ENCODE measurements at regions not wholly inside any gene's neighbourhood (a gene's known extent, or its start where the extent isn't known, plus 50 kb on each side); places are given as distances from the start of the nearest gene placed in this dataset.

- ATAC-seq (no peak), DNase-seq (ENCODE audit: low read depth, low spot score) (no peak)
- intact Hi-C loops (cut with micrococcal nuclease) = no loop called here
- ChIA-PET POLR2A (no interaction called here), CTCF (no interaction called here), RAD21 (ENCODE audit: low non-redundant PET in 1 of 2, low total read pairs in 2 of 2, uncharacterized antibody in 2 of 2, unreplicated experiment in 2 of 2) (no interaction called here)
- Histone ChIP-seq H3K9ac (ENCODE audit: low read length) (no peak overlapping the region), H3K9me3 (ENCODE audit: control insufficient read depth in 1 of 2, insufficient read depth in 1 of 2, low read depth in 1 of 2, low read length in 2 of 2) (no peaks in the 10 kb centered on the region), H3K79me2 (ENCODE audit: insufficient read depth, low read length) (no peaks in the 10 kb centered on the region), H3K36me3 (ENCODE audit: control insufficient read depth in 1 of 2, insufficient read depth in 2 of 2, low read length in 2 of 2) (no peaks in the 10 kb centered on the region), H3K9me2 (ENCODE audit: insufficient read depth) (no peaks in the 10 kb centered on the region), H3K4me2 (ENCODE audit: low read length) (no peak overlapping the region), H3K4me3 (replicated peaks in 1 of 2; ENCODE audit: low read depth in 1 of 2, low read length in 2 of 2) (no peak overlapping the region), H3K27ac (ENCODE audit: low read depth, low read length) (no peak overlapping the region), H4K20me1 (ENCODE audit: insufficient read depth) (no peaks in the 10 kb centered on the region), H2AFZ (ENCODE audit: low read depth, low read length, poor library complexity, severe bottlenecking) (no peak overlapping the region), H3K4me1 (ENCODE audit: control insufficient read depth in 1 of 2, insufficient read depth in 2 of 2, low read length in 2 of 2) (no peaks in the 10 kb centered on the region; a peak in 1 of 4 replicates), H3K27me3 (ENCODE audit: insufficient read depth, low read length) (no peaks in the 10 kb centered on the region)
- TF ChIP-seq, protein P1, sequence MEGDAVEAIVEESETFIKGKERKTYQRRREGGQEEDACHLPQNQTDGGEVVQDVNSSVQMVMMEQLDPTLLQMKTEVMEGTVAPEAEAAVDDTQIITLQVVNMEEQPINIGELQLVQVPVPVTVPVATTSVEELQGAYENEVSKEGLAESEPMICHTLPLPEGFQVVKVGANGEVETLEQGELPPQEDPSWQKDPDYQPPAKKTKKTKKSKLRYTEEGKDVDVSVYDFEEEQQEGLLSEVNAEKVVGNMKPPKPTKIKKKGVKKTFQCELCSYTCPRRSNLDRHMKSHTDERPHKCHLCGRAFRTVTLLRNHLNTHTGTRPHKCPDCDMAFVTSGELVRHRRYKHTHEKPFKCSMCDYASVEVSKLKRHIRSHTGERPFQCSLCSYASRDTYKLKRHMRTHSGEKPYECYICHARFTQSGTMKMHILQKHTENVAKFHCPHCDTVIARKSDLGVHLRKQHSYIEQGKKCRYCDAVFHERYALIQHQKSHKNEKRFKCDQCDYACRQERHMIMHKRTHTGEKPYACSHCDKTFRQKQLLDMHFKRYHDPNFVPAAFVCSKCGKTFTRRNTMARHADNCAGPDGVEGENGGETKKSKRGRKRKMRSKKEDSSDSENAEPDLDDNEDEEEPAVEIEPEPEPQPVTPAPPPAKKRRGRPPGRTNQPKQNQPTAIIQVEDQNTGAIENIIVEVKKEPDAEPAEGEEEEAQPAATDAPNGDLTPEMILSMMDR (IDR thresholded peaks at IDR 0.05 in 2 of 3, conservative IDR thresholded peaks at IDR 0.05 in 1 of 3; ENCODE audit: borderline replicate concordance in 1 of 3, insufficient read depth in 1 of 3, low read depth in 2 of 3, low read length in 2 of 3) = no peak
- TF ChIP-seq CEBPB (IDR thresholded peaks at IDR 0.05; ENCODE audit: low read depth) = no peak
- no peak for TF ChIP-seq SIN3A (IDR thresholded peaks at IDR 0.05; ENCODE audit: low read depth)
- TF ChIP-seq, protein P2, sequence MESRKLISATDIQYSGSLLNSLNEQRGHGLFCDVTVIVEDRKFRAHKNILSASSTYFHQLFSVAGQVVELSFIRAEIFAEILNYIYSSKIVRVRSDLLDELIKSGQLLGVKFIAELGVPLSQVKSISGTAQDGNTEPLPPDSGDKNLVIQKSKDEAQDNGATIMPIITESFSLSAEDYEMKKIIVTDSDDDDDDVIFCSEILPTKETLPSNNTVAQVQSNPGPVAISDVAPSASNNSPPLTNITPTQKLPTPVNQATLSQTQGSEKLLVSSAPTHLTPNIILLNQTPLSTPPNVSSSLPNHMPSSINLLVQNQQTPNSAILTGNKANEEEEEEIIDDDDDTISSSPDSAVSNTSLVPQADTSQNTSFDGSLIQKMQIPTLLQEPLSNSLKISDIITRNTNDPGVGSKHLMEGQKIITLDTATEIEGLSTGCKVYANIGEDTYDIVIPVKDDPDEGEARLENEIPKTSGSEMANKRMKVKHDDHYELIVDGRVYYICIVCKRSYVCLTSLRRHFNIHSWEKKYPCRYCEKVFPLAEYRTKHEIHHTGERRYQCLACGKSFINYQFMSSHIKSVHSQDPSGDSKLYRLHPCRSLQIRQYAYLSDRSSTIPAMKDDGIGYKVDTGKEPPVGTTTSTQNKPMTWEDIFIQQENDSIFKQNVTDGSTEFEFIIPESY (IDR thresholded peaks at IDR 0.05; ENCODE audit: extremely low read depth, insufficient replicate concordance, low read length) = no peak
- no peak for TF ChIP-seq EZH2 (IDR thresholded peaks at IDR 0.05)
- TF ChIP-seq, protein P3, sequence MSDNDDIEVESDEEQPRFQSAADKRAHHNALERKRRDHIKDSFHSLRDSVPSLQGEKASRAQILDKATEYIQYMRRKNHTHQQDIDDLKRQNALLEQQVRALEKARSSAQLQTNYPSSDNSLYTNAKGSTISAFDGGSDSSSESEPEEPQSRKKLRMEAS (IDR thresholded peaks at IDR 0.05) = no peak
- no peak for TF ChIP-seq POLR2AphosphoS5 (IDR thresholded peaks at IDR 0.05; ENCODE audit: low read depth, low read length)
- no peak for TF ChIP-seq SP1 (IDR thresholded peaks at IDR 0.05; ENCODE audit: low read depth)
- BruUV-seq (replicated peaks) = no TSS peak
Observed at GRCh38 chr12:42640391-42640790, 50.8 kb upstream of the PRICKLE1 start.
